RWPE1 (cell line): ENCODE measurements at regions not wholly inside any gene's neighbourhood (a gene's known extent, or its start where the extent isn't known, plus 50 kb on each side); places are given as distances from the start of the nearest gene placed in this dataset.

Source experiments
- CTCF ChIA-PET: fragments of 350-600 bp; sonication (Branson Sonifier 250); formaldehyde crosslinking; extraction: SDS; loops from one replicate; lab custom pipeline; 2021; lab: Yijun Ruan, JAX
- POLR2A ChIA-PET: fragments of 400-600 bp; formaldehyde crosslinking; extraction: SDS; loops from one replicate; lab custom pipeline; 2020; ENCODE audit warnings: antibody characterized with exemption; ENCODE audit not compliant: low non-redundant PET; lab: Yijun Ruan, JAX
- DNase-seq: peaks from one replicate; pipeline ENCODE4 v3.0.0; 2012; ENCODE audit warnings: low spot score
- H3K27ac ChIP-seq: fragments of 450-650 bp; 2 replicates; pipeline ENCODE4 v1.5.1; 2017
- CTCF ChIP-seq: fragments of 450-650 bp; conservative IDR thresholded peaks from 2 replicates; pipeline ENCODE4 v1.5.1; 2017; ENCODE audit warnings: low read depth, mild to moderate bottlenecking

- no peak for DNase-seq
- no peak for TF ChIP-seq CTCF
- ChIA-PET POLR2A (no interaction called here), CTCF (no interaction called here)
- no peak overlapping the region for H3K27ac ChIP-seq
These were observed 260.6 kb upstream of the NCKAP5 start for GRCh38 chr2:133828913-133829312.

- no peak for TF ChIP-seq CTCF
- no peak for DNase-seq
- H3K27ac ChIP-seq = no peak overlapping the region
- ChIA-PET CTCF (no interaction called here), POLR2A (no interaction called here)
These were observed 261.3 kb upstream of the NCKAP5 start for GRCh38 chr2:133829450-133830020.

DNA sequence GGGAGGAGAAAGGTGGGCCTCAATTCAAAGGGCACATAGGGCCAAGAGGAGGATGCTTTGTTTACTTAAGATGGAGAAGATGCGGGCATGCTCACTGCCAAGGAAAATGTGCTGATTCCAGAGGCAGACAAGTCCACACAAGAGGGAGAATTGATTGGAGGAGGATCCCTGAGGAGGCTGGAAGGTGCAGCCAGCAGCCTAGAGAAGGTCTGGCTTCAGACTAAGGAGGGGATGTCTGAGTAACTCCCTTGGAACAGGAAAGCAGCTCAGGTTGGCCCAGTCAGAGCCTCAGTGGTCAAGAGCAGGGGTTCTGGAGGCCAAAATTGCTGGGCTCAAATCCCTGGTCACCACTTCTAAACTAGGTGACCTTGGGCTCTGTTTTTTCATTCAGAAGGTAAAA is 265.5 kb upstream of the NCKAP5 start:
- TF ChIP-seq CTCF = no peak
- no peak for DNase-seq
- ChIA-PET CTCF (interaction anchor here (0.7 kb wide), 1 partner anchor 1044 kb away, joined by 4 read pairs; no protein-coding TSS in a partner anchor), POLR2A (no interaction called here)
- H3K27ac ChIP-seq = no peak overlapping the region

DNA sequence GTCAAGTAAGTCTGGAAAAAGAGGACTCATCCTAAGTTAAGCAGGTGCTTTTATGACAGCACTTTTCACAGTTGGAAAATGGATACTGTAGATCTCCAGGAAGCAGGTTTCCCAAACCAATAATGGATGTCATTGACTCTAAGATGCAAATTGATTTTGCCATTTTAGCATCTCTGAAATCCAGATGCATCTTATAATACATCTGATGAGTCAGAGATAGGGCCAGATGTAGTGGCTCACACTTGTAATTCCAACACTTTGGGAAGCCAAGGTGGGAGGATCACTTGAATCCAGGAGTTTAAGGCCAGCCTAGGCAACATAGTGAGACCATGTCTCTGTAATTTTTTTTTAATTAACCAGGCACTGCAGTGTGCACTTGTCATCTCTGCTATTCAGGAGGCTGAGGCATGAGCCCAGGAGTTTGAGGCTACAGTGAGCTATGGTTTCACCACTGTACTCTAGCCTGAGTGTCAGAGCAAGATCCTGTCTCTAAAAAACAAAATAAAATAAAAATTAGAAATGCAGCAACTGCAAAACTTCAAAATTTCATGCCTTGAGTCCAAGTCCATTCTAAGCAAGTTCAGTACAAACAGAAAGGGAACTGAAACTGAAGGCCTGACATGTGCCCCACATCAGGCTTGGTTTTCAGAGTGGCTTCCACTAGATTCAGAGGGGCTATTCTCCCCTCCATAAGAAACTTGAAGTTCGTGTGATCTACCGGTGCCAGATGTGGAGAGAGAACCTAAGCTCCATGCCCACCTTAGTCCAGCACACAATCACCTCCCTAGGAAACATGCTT is 267.8 kb upstream of the NCKAP5 start:
- no peak for DNase-seq
- ChIA-PET POLR2A (no interaction called here), CTCF (no interaction called here)
- no peak for TF ChIP-seq CTCF
- no peak overlapping the region for H3K27ac ChIP-seq

DNA sequence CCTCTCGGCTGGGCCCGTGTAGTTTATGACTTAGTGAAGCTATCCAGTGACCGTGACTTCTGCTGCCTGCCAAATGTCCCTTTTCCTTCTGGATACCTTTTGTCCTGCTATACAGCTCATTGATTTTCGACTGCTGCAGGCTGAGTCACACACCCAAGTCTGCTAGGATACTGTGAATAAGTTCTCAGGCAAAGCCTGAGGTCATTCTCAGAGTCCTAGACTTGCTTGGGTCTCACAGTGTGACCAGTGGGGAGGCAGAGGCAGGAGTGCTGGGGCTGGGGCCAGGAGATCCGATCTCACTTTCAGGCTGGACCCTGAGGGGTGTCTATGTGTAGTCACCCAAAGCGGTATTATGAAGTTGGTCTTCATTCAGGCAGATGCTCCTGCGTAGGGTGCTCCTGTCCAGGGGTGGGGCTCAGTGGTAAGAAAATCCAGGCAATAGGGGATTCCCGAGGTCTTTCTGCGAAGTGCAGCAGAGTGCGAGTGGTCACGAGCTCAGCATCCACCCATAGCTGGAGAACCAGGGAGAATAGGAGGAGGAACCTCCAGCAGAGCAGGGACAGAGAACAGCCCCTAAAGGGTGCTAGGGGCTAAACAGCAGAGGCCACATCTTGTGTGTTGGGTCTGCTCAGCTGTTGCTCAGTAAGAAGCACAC is 268.6 kb upstream of the NCKAP5 start:
- CTCF ChIA-PET = no interaction called here
- H3K27ac ChIP-seq = no peak overlapping the region

More for the DNA sequence above, 268.6 kb upstream of the NCKAP5 start:
- no peak for TF ChIP-seq CTCF
- POLR2A ChIA-PET = no interaction called here
- DNase-seq = no peak
